Adrenal gland (tissue), 9 donors: ENCODE measurements at regions not wholly inside any gene's neighbourhood (a gene's known extent, or its start where the extent isn't known, plus 50 kb on each side); places are given as distances from the start of the nearest gene placed in this dataset.
A peak's percentile ranks its signal among the peaks of the same experiment; 100 is the strongest.

ENCODE experiments used
- DNase-seq, 7 donors: peaks; one replicate each; pipeline ENCODE4 v3.0.0-alpha.2; 2019 to 2020
- H3K27ac ChIP-seq, 5 donors: fragments of 200-600 bp; sonication (generic) in 4 of 5; 1 replicate in 3 of 5; 2 replicates in 2 of 5; pipeline versions ENCODE4 v1.5.1 to v1.8.0; 2016 to 2020; ENCODE audit warnings: mild to moderate bottlenecking in 1 of 5
- H3K27me3 ChIP-seq: fragments of 200-600 bp; 2 replicates; pipeline ENCODE4 v1.8.0; 2021
- H3K36me3 ChIP-seq, 2 donors: fragments of 200-600 bp; replicated peaks in 1 of 2; 1 replicate in 1 of 2; 2 replicates in 1 of 2; pipeline versions ENCODE4 v1.5.1 to v1.8.0; 2018 to 2022
- H3K4me1 ChIP-seq, 2 donors: fragments of 200-600 bp; replicated peaks in 1 of 2; 1 replicate in 1 of 2; 2 replicates in 1 of 2; pipeline versions ENCODE4 v1.5.1 to v1.8.0; 2018 to 2021
- H3K4me3 ChIP-seq, 4 donors: fragments of 200-600 bp; sonication (generic) in 3 of 4; one replicate each; pipeline ENCODE4 v1.5.1; 2016 to 2018
- H3K9me3 ChIP-seq, 3 donors: fragments of 200-600 bp; sonication (generic) in 1 of 3; replicated peaks in 1 of 3; 1 replicate in 2 of 3; 2 replicates in 1 of 3; pipeline versions ENCODE4 v1.5.1 to v1.8.0; 2016 to 2021
- POLR2A ChIP-seq, 2 donors: fragments of 450-650 bp; IDR thresholded peaks; one replicate each; pipeline ENCODE4 v1.6.1; 2017; ENCODE audit warnings: antibody characterized with exemption in 2 of 2, mild to moderate bottlenecking in 2 of 2, moderate library complexity in 1 of 2
- WGBS, 4 donors: extraction: QIAGEN DNeasy Blood & Tissue Kit in 2 of 4; methylation state at CpG; one replicate each; pipeline versions ENCODE4 v1.1.5 to v1.1.7; 2013 to 2017; 5-methylcytosine and 5-hydroxymethylcytosine counted together
- intact Hi-C, 2 donors: fragments of 100-400 bp; cut with DNase I; formaldehyde crosslinking; loops; one replicate each; pipeline versions ENCODE4 v1.14.1 to v1.15.0; 2022 to 2023
- TF ChIP-seq, protein P1 (sequence below), 6 experiments: fragments of 450-650 bp in 4 of 6; fragments of 200-600 bp in 2 of 6; sonication (generic) in 1 of 6; IDR thresholded peaks; 1 replicate in 5 of 6; 2 replicates in 1 of 6; pipeline versions ENCODE4 v1.5.1 to v1.8.0; 2016 to 2021; ENCODE audit warnings: antibody characterized with exemption in 6 of 6, mild to moderate bottlenecking in 2 of 6, moderate library complexity in 1 of 6
- donor health status: healthy with polysubstance abuse.
- donor health status: Bipolar disorder and iron deficiency.
- donor health status: DM: yes; HTN: yes; CAD: no.
- donor health status: DM: no; HTN: no; CAD: no.
- donor health status: DM: no; HTN: no; CAD: no.

GRCh38 chr6:14732226-14732843 is 513.5 kb upstream of the JARID2 start:
- Histone ChIP-seq H3K27me3 (no peaks in the 10 kb centered on the region), H3K4me1 (peaks cover 5 to 9% of the 10 kb centered on the region in 2 donors), H3K9me3 (no peaks in the 10 kb centered on the region), H3K36me3 (no peaks in the 10 kb centered on the region), H3K27ac (no peak overlapping the region), H3K4me3 (no peak overlapping the region)
- no peak for TF ChIP-seq POLR2A (IDR thresholded peaks at IDR 0.05)
- TF ChIP-seq, protein P1, sequence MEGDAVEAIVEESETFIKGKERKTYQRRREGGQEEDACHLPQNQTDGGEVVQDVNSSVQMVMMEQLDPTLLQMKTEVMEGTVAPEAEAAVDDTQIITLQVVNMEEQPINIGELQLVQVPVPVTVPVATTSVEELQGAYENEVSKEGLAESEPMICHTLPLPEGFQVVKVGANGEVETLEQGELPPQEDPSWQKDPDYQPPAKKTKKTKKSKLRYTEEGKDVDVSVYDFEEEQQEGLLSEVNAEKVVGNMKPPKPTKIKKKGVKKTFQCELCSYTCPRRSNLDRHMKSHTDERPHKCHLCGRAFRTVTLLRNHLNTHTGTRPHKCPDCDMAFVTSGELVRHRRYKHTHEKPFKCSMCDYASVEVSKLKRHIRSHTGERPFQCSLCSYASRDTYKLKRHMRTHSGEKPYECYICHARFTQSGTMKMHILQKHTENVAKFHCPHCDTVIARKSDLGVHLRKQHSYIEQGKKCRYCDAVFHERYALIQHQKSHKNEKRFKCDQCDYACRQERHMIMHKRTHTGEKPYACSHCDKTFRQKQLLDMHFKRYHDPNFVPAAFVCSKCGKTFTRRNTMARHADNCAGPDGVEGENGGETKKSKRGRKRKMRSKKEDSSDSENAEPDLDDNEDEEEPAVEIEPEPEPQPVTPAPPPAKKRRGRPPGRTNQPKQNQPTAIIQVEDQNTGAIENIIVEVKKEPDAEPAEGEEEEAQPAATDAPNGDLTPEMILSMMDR (IDR thresholded peaks at IDR 0.05): no peak
- DNase-seq: no peak
- intact Hi-C loops: no loop called here
- WGBS, 4 donors: 67 to 71% (median 69%) methylated on average over 4 of the region's 4 CpGs

- TF ChIP-seq, protein P1 (IDR thresholded peaks at IDR 0.05): no peak
- no peak for TF ChIP-seq POLR2A (IDR thresholded peaks at IDR 0.05)
- peak in 2 of 7 donors; percentile 7 to 45 for DNase-seq
- Histone ChIP-seq H3K36me3 (no peaks in the 10 kb centered on the region), H3K27me3 (no peaks in the 10 kb centered on the region), H3K4me1 (peaks cover 4 to 9% of the 10 kb centered on the region in 2 donors), H3K4me3 (no peak overlapping the region), H3K9me3 (no peaks in the 10 kb centered on the region), H3K27ac (no peak overlapping the region)
- intact Hi-C loops: no loop called here
- WGBS, 4 donors: 73 to 75% (median 74%) methylated on average over 17 of the region's 17 CpGs
These were observed 512.8 kb upstream of the JARID2 start for GRCh38 chr6:14732844-14733757.

GRCh38 chr6:14734052-14734415 is 511.8 kb upstream of the JARID2 start:
- intact Hi-C loops: no loop called here
- Histone ChIP-seq H3K36me3 (no peaks in the 10 kb centered on the region), H3K27me3 (no peaks in the 10 kb centered on the region), H3K27ac (no peak overlapping the region), H3K4me1 (no peaks in the 10 kb centered on the region), H3K4me3 (no peak overlapping the region), H3K9me3 (no peaks in the 10 kb centered on the region)
- DNase-seq: peak in 1 of 7 donors; percentile 13
- no peak for TF ChIP-seq POLR2A (IDR thresholded peaks at IDR 0.05)
- TF ChIP-seq, protein P1 (IDR thresholded peaks at IDR 0.05): no peak
- 75 to 92% (median 88%) methylated on average over 2 of the region's 2 CpGs for WGBS, 4 donors

DNA sequence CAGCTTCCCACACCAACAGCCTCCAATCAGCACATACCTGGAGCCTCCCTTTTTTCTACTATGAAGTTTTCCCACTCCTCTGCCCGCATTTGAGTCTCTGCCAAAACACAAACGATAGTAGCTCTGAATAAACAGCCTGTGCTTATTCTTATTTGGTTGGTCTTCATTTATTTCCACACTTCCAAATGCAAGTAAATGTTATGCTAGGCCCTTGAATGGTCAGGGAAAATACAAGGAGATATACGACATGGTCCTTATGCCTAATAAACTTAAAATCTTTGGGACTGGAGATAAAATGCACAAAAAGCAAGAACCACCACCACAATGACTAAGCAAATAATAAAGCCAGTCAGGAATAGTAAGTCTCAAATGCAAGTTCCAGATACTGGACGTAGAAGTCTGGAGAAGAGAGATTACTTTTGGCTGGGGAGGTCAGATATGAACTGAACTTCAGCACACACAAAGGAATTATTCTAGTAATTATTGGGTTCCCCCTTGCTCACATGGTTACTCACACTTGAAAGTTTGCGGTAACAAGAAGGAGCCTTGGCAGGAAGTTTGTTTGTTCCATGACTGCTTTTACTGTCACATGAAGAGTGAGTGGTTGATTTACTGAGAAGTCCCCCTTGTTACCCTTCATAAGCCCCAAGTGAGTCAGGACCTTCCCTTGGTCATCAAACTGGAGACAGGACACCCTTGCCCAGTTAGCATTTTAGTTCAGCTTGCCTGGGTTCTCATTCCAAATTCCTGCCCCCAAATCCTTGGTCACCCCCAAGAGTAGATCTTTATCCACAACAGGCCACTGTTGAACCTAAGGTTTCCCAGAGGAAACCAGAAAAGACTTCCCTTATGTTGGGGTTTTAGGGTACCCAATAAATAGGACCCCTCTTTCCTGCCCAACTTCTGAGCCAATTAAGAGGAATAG is 511.2 kb upstream of the JARID2 start:
- intact Hi-C loops: no loop called here
- TF ChIP-seq, protein P1 (IDR thresholded peaks at IDR 0.05): no peak
- no peak for TF ChIP-seq POLR2A (IDR thresholded peaks at IDR 0.05)
- H3K36me3 ChIP-seq: no peaks in the 10 kb centered on the region
- DNase-seq: peak in 3 of 7 donors; percentile 32 to 39 (median 33)
- H3K4me3 ChIP-seq: no peak overlapping the region
- 71 to 78% (median 74%) methylated on average over 5 of the region's 5 CpGs for WGBS, 4 donors
- no peaks in the 10 kb centered on the region for H3K27me3 ChIP-seq
- no peaks in the 10 kb centered on the region for H3K9me3 ChIP-seq
- peak overlapping the region in 1 of 5 donors; percentile 35 for H3K27ac ChIP-seq
- H3K4me1 ChIP-seq: no peaks in the 10 kb centered on the region
